HTR-8/SVneo (cell line): ENCODE measurements at regions not wholly inside any gene's neighbourhood (a gene's known extent, or its start where the extent isn't known, plus 50 kb on each side); places are given as distances from the start of the nearest gene placed in this dataset.

ENCODE experiments used
- DNase-seq: peaks from one replicate; pipeline ENCODE4 v3.0.0; 2011; ENCODE audit warnings: low spot score, mixed read lengths; ENCODE audit not compliant: insufficient read length
- FAIRE-seq: peaks from 2 replicates; lab custom pipeline; 2011; peaks lifted over from hg19 to GRCh38; lab: Jason Lieb, UNC

- FAIRE-seq (no peak), DNase-seq (no peak)
These were observed 1174.0 kb downstream of the MAT2B start for GRCh38 chr5:164679461-164679860.

GRCh38 chr5:164680216-164680615 lies 1174.8 kb downstream of the MAT2B start:
- no peak for FAIRE-seq
- DNase-seq: no peak

GRCh38 chr5:164680812-164681520 lies 1175.5 kb downstream of the MAT2B start:
- no peak for DNase-seq
- FAIRE-seq: no peak

- no peak for DNase-seq
- FAIRE-seq: no peak
These were observed 1182.0 kb downstream of the MAT2B start for GRCh38 chr5:164687391-164687790.

GRCh38 chr5:164688437-164688836 lies 1183.0 kb downstream of the MAT2B start:
- FAIRE-seq: no peak
- DNase-seq: no peak

GRCh38 chr5:164708831-164709230 lies 1203.4 kb downstream of the MAT2B start:
- no peak for DNase-seq
- FAIRE-seq: no peak

- no peak for FAIRE-seq
- no peak for DNase-seq
These were observed 1208.3 kb downstream of the MAT2B start for GRCh38 chr5:164713682-164714081.

- FAIRE-seq (no peak), DNase-seq (no peak)
These were observed 1215.7 kb downstream of the MAT2B start for GRCh38 chr5:164721116-164721515.

- DNase-seq (no peak), FAIRE-seq (no peak)
These were observed 1216.2 kb downstream of the MAT2B start for GRCh38 chr5:164721656-164722055.

GRCh38 chr5:164722702-164723101 lies 1217.3 kb downstream of the MAT2B start:
- DNase-seq (no peak), FAIRE-seq (no peak)

GRCh38 chr5:164727012-164727411 lies 1221.6 kb downstream of the MAT2B start:
- no peak for FAIRE-seq
- no peak for DNase-seq

GRCh38 chr5:164728733-164729132 lies 1223.3 kb downstream of the MAT2B start:
- FAIRE-seq: no peak

GRCh38 chr5:164735334-164735733 lies 1229.9 kb downstream of the MAT2B start:
- no peak for FAIRE-seq
- no peak for DNase-seq

More at GRCh38 chr5:164728733-164729132, 1223.3 kb downstream of the MAT2B start:
- DNase-seq: no peak

- FAIRE-seq: no peak
- DNase-seq: no peak
These were observed 1236.0 kb downstream of the MAT2B start for GRCh38 chr5:164741376-164741775.

GRCh38 chr5:164742025-164742424 lies 1236.6 kb downstream of the MAT2B start:
- FAIRE-seq (no peak), DNase-seq (no peak)

- DNase-seq: no peak
- no peak for FAIRE-seq
These were observed 1241.3 kb downstream of the MAT2B start for GRCh38 chr5:164746723-164747122.

GRCh38 chr5:164747371-164747770 lies 1242.0 kb downstream of the MAT2B start:
- FAIRE-seq: no peak
- no peak for DNase-seq

- FAIRE-seq (no peak), DNase-seq (no peak)
These were observed 1243.4 kb downstream of the MAT2B start for GRCh38 chr5:164748861-164749260.

- FAIRE-seq: no peak
- no peak for DNase-seq
These were observed 1248.0 kb downstream of the MAT2B start for GRCh38 chr5:164753434-164753833.

- FAIRE-seq: no peak
These were observed 1257.8 kb downstream of the MAT2B start for GRCh38 chr5:164763206-164763605.

GRCh38 chr5:164772122-164772521 lies 1266.7 kb downstream of the MAT2B start:
- no peak for DNase-seq
- no peak for FAIRE-seq

More at GRCh38 chr5:164763206-164763605, 1257.8 kb downstream of the MAT2B start:
- no peak for DNase-seq

GRCh38 chr5:164784230-164784629 lies 1278.8 kb downstream of the MAT2B start:
- DNase-seq (no peak), FAIRE-seq (no peak)
